WERI-Rb-1 (cell line): ENCODE measurements at regions not wholly inside any gene's neighbourhood (a gene's known extent, or its start where the extent isn't known, plus 50 kb on each side); places are given as distances from the start of the nearest gene placed in this dataset.

ENCODE experiments used
- DNase-seq: peaks from one replicate; pipeline ENCODE4 v3.0.0-alpha.2; 2020
- H3K27ac ChIP-seq: fragments of 250-450 bp; sonication (Bioruptor Pico); 2 replicates; pipeline ENCODE4 v1.5.1; 2020; ENCODE audit warnings: mild to moderate bottlenecking, moderate library complexity
- H3K27me3 ChIP-seq: fragments of 250-450 bp; sonication (Bioruptor Pico); 2 replicates; pipeline ENCODE4 v1.5.1; 2021; ENCODE audit warnings: mild to moderate bottlenecking, low read depth, moderate library complexity; ENCODE audit not compliant: insufficient read depth, severe bottlenecking
- H3K36me3 ChIP-seq: fragments of 250-450 bp; sonication (Bioruptor Pico); 2 replicates; pipeline ENCODE4 v1.5.1; 2020; ENCODE audit warnings: mild to moderate bottlenecking, moderate library complexity
- H3K4me3 ChIP-seq: 2 replicates; pipeline ENCODE4 v1.5.1; 2011; ENCODE audit warnings: low read depth, mild to moderate bottlenecking, control low read depth, low read length
- H3K9me3 ChIP-seq: fragments of 250-450 bp; sonication (Bioruptor Pico); 2 replicates; pipeline ENCODE4 v1.5.1; 2021; ENCODE audit warnings: mild to moderate bottlenecking, moderate library complexity; ENCODE audit not compliant: severe bottlenecking
- CTCF ChIP-seq: IDR thresholded peaks from 2 replicates; pipeline ENCODE4 v1.5.1; 2011; ENCODE audit warnings: low read depth, mild to moderate bottlenecking, control low read depth, inconsistent platforms, low read length

GRCh38 chr11:119846374-119846773, 117.4 kb upstream of the NECTIN1 start:
- peaks cover 4% of the 10 kb centered on the region for H3K9me3 ChIP-seq
- DNase-seq = no peak
- no peak overlapping the region for H3K4me3 ChIP-seq
- no peaks in the 10 kb centered on the region for H3K36me3 ChIP-seq
- no peak overlapping the region for H3K27ac ChIP-seq
- H3K27me3 ChIP-seq = no peaks in the 10 kb centered on the region
- TF ChIP-seq CTCF = no peak

- no peak for DNase-seq
- H3K36me3 ChIP-seq = no peaks in the 10 kb centered on the region
- peaks cover 4% of the 10 kb centered on the region for H3K9me3 ChIP-seq
- H3K27ac ChIP-seq = no peak overlapping the region
- H3K4me3 ChIP-seq = no peak overlapping the region
- no peaks in the 10 kb centered on the region for H3K27me3 ChIP-seq
- no peak for TF ChIP-seq CTCF
Measured at GRCh38 chr11:119845756-119846155, 116.8 kb upstream of the NECTIN1 start.

GRCh38 chr11:119845305-119845704, 116.3 kb upstream of the NECTIN1 start:
- no peak overlapping the region for H3K4me3 ChIP-seq
- no peak for DNase-seq
- peaks cover 4% of the 10 kb centered on the region for H3K9me3 ChIP-seq
- no peaks in the 10 kb centered on the region for H3K36me3 ChIP-seq
- no peak overlapping the region for H3K27ac ChIP-seq
- TF ChIP-seq CTCF = no peak
- no peaks in the 10 kb centered on the region for H3K27me3 ChIP-seq

- H3K4me3 ChIP-seq = no peak overlapping the region
- H3K36me3 ChIP-seq = no peaks in the 10 kb centered on the region
- no peaks in the 10 kb centered on the region for H3K27me3 ChIP-seq
- DNase-seq = no peak
- no peak overlapping the region for H3K27ac ChIP-seq
- no peak for TF ChIP-seq CTCF
- peaks cover 4% of the 10 kb centered on the region for H3K9me3 ChIP-seq
Measured at GRCh38 chr11:119844808-119845207, 115.8 kb upstream of the NECTIN1 start.

- no peak for DNase-seq
- H3K27ac ChIP-seq = no peak overlapping the region
- no peaks in the 10 kb centered on the region for H3K27me3 ChIP-seq
- peaks cover 4% of the 10 kb centered on the region for H3K9me3 ChIP-seq
- no peaks in the 10 kb centered on the region for H3K36me3 ChIP-seq
- no peak overlapping the region for H3K4me3 ChIP-seq
- no peak for TF ChIP-seq CTCF
Measured at GRCh38 chr11:119843877-119844276, 114.9 kb upstream of the NECTIN1 start.

GRCh38 chr11:119842731-119843130, 113.7 kb upstream of the NECTIN1 start:
- TF ChIP-seq CTCF = no peak
- Histone ChIP-seq H3K27ac (no peak overlapping the region), H3K9me3 (peaks cover 9% of the 10 kb centered on the region), H3K36me3 (no peaks in the 10 kb centered on the region), H3K27me3 (no peaks in the 10 kb centered on the region), H3K4me3 (no peak overlapping the region)
- no peak for DNase-seq
